Stimulated activated naive CD4-positive, alpha-beta T cell treated with Interleukin-2 at 50 U/mL for 16 hours (primary cell): ENCODE measurements at regions not wholly inside any gene's neighbourhood (a gene's known extent, or its start where the extent isn't known, plus 50 kb on each side); places are given as distances from the start of the nearest gene placed in this dataset.

Experiments used
- DNase-seq: peaks from one replicate; lab custom pipeline; 2025; lab: John Stamatoyannopoulos, UW

- DNase-seq, result no peak
Measured at GRCh38 chr3:154062513-154062912, 58.7 kb upstream of the ARHGEF26 start.

GRCh38 chr3:154071146-154071545, 50.0 kb upstream of the ARHGEF26 start:
- no peak for DNase-seq
